ENCODE measurements at regions not wholly inside any gene's neighbourhood (a gene's known extent, or its start where the extent isn't known, plus 50 kb on each side); places are given as distances from the start of the nearest gene placed in this dataset.

GRCh38 chr10:4661511-4662255 is 164.3 kb upstream of the AKR1E2 start:
- no peak for DNase-seq

- no peak for DNase-seq
These were observed 167.2 kb upstream of the AKR1E2 start for GRCh38 chr10:4658777-4659176.

- peak; percentile 60 for DNase-seq
These were observed 169.3 kb upstream of the AKR1E2 start for GRCh38 chr10:4656576-4657194.

- no peak for DNase-seq
These were observed 170.1 kb upstream of the AKR1E2 start for GRCh38 chr10:4655879-4656278.

- no peak for DNase-seq
These were observed 170.6 kb upstream of the AKR1E2 start for GRCh38 chr10:4655406-4655805.

- no peak for DNase-seq
These were observed 171.5 kb upstream of the AKR1E2 start for GRCh38 chr10:4654496-4654895.

- DNase-seq: no peak
These were observed 172.8 kb upstream of the AKR1E2 start for GRCh38 chr10:4653160-4653559.

GRCh38 chr10:4652111-4653010 is 173.6 kb upstream of the AKR1E2 start:
- DNase-seq: peak; percentile 39

- DNase-seq: peak; percentile 42
These were observed 174.5 kb upstream of the AKR1E2 start for GRCh38 chr10:4651404-4652037.

GRCh38 chr10:4650582-4650981 is 175.4 kb upstream of the AKR1E2 start:
- DNase-seq: no peak

- DNase-seq: no peak
These were observed 176.0 kb upstream of the AKR1E2 start for GRCh38 chr10:4649886-4650508.

GRCh38 chr10:4649471-4649870 is 176.5 kb upstream of the AKR1E2 start:
- DNase-seq: no peak

GRCh38 chr10:4648999-4649398 is 177.0 kb upstream of the AKR1E2 start:
- no peak for DNase-seq

GRCh38 chr10:4647109-4647785 is 178.8 kb upstream of the AKR1E2 start:
- no peak for DNase-seq

GRCh38 chr10:4646547-4646946 is 179.5 kb upstream of the AKR1E2 start:
- no peak for DNase-seq

- no peak for DNase-seq
These were observed 180.2 kb upstream of the AKR1E2 start for GRCh38 chr10:4645836-4646235.

GRCh38 chr10:4643471-4643870 is 182.5 kb upstream of the AKR1E2 start:
- no peak for DNase-seq

- no peak for DNase-seq
These were observed 186.0 kb upstream of the AKR1E2 start for GRCh38 chr10:4639960-4640359.

- no peak for DNase-seq
These were observed 187.9 kb upstream of the AKR1E2 start for GRCh38 chr10:4638099-4638498.

GRCh38 chr10:4637657-4638056 is 188.3 kb upstream of the AKR1E2 start:
- no peak for DNase-seq

- DNase-seq: no peak
These were observed 190.1 kb upstream of the AKR1E2 start for GRCh38 chr10:4635883-4636282.

GRCh38 chr10:4635388-4635787 is 190.6 kb upstream of the AKR1E2 start:
- DNase-seq: no peak

All from CD4-positive, alpha-beta T cell treated with Interleukin-4 for 4 hours (primary cell).